Endodermal cell (in vitro differentiated cells): ENCODE measurements at regions not wholly inside any gene's neighbourhood (a gene's known extent, or its start where the extent isn't known, plus 50 kb on each side); places are given as distances from the start of the nearest gene placed in this dataset.

Experiments used
- DNase-seq: peaks from one replicate; pipeline ENCODE4 v3.0.0-alpha.2; 2017
- H3K27ac ChIP-seq: 2 replicates; pipeline ENCODE4 v1.5.1; 2013; ENCODE audit warnings: mild to moderate bottlenecking, low read depth, low read length, moderate library complexity
- H3K27me3 ChIP-seq: 2 replicates; pipeline ENCODE4 v1.6.1; 2013; ENCODE audit warnings: mild to moderate bottlenecking, low read length, moderate library complexity; ENCODE audit not compliant: insufficient read depth, control insufficient read depth, poor library complexity, severe bottlenecking
- H3K36me3 ChIP-seq: 2 replicates; pipeline ENCODE4 v1.7.0; 2013; ENCODE audit warnings: mild to moderate bottlenecking, low read length, moderate library complexity; ENCODE audit not compliant: control insufficient read depth, insufficient read depth
- H3K4me1 ChIP-seq: one replicate; pipeline ENCODE4 v1.7.0; 2013; ENCODE audit warnings: low read length; ENCODE audit not compliant: control insufficient read depth, insufficient read depth
- H3K4me3 ChIP-seq: 2 replicates; pipeline ENCODE4 v1.5.1; 2013; ENCODE audit warnings: mild to moderate bottlenecking, low read length, moderate library complexity
- H3K9ac ChIP-seq: 2 replicates; pipeline ENCODE4 v1.6.1; 2013; ENCODE audit warnings: mild to moderate bottlenecking, low read length, moderate library complexity; ENCODE audit not compliant: poor library complexity, severe bottlenecking; ENCODE audit errors: extremely low read depth
- H3K9me3 ChIP-seq: 2 replicates; pipeline ENCODE4 v1.6.1; 2013; ENCODE audit warnings: mild to moderate bottlenecking, low read length, moderate library complexity; ENCODE audit not compliant: control insufficient read depth
- H3K27ac Mint-ChIP-seq: 2 replicates; pipeline ENCODE4 v1.8.0; 2020; ENCODE audit warnings: mixed read lengths
- H3K27me3 Mint-ChIP-seq: 2 replicates; pipeline ENCODE4 v1.8.0; 2021; ENCODE audit warnings: mild to moderate bottlenecking, mixed read lengths; ENCODE audit not compliant: insufficient read depth
- H3K36me3 Mint-ChIP-seq: 2 replicates; pipeline ENCODE4 v1.8.0; 2020; ENCODE audit warnings: low read depth, mixed read lengths
- H3K4me1 Mint-ChIP-seq: 2 replicates; pipeline ENCODE4 v1.8.0; 2020; ENCODE audit warnings: mixed read lengths
- H3K4me3 Mint-ChIP-seq: 2 replicates; pipeline ENCODE4 v1.8.0; 2020; ENCODE audit warnings: mild to moderate bottlenecking, moderate library complexity, mixed read lengths
- H3K9me3 Mint-ChIP-seq: 2 replicates; pipeline ENCODE4 v1.8.0; 2020; ENCODE audit warnings: mild to moderate bottlenecking, mixed read lengths
- WGBS, 2 experiments: methylation state at CpG; one replicate each; pipeline versions ENCODE4 v1.1.5 to v1.1.7; 2013; ENCODE audit warnings: missing lambda C conversion rate in 2 of 2, mixed read lengths in 1 of 2; ENCODE audit not compliant: insufficient coverage in 1 of 2, insufficient read length in 1 of 2; 5-methylcytosine and 5-hydroxymethylcytosine counted together
- TF ChIP-seq, protein P1 (sequence below): fragments of 200-600 bp; sonication (generic); conservative IDR thresholded peaks from 2 replicates; pipeline ENCODE4 v1.5.0; 2021; ENCODE audit warnings: antibody characterized with exemption, mild to moderate bottlenecking

- peaks cover 7% of the 10 kb centered on the region for H3K4me1 Mint-ChIP-seq
- Histone ChIP-seq H3K27me3 (no peaks in the 10 kb centered on the region), H3K9me3 (no peaks in the 10 kb centered on the region), H3K36me3 (no peaks in the 10 kb centered on the region), H3K27ac (no peak overlapping the region), H3K4me3 (no peak overlapping the region), H3K9ac (no peak overlapping the region), H3K4me1 (no peaks in the 10 kb centered on the region)
- WGBS, 2 experiments: 67 to 71% methylated on average over 3 to 6 of the region's 7 CpGs
- TF ChIP-seq, protein P1, sequence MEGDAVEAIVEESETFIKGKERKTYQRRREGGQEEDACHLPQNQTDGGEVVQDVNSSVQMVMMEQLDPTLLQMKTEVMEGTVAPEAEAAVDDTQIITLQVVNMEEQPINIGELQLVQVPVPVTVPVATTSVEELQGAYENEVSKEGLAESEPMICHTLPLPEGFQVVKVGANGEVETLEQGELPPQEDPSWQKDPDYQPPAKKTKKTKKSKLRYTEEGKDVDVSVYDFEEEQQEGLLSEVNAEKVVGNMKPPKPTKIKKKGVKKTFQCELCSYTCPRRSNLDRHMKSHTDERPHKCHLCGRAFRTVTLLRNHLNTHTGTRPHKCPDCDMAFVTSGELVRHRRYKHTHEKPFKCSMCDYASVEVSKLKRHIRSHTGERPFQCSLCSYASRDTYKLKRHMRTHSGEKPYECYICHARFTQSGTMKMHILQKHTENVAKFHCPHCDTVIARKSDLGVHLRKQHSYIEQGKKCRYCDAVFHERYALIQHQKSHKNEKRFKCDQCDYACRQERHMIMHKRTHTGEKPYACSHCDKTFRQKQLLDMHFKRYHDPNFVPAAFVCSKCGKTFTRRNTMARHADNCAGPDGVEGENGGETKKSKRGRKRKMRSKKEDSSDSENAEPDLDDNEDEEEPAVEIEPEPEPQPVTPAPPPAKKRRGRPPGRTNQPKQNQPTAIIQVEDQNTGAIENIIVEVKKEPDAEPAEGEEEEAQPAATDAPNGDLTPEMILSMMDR: no peak
- no peak overlapping the region for H3K27ac Mint-ChIP-seq
- peak; percentile 70 for DNase-seq
- no peaks in the 10 kb centered on the region for H3K9me3 Mint-ChIP-seq
- H3K36me3 Mint-ChIP-seq: no peaks in the 10 kb centered on the region
- peaks cover 18% of the 10 kb centered on the region for H3K27me3 Mint-ChIP-seq
- H3K4me3 Mint-ChIP-seq: no peak overlapping the region
Observed at GRCh38 chr22:27391092-27391770, 410.3 kb downstream of the MN1 start.

DNA sequence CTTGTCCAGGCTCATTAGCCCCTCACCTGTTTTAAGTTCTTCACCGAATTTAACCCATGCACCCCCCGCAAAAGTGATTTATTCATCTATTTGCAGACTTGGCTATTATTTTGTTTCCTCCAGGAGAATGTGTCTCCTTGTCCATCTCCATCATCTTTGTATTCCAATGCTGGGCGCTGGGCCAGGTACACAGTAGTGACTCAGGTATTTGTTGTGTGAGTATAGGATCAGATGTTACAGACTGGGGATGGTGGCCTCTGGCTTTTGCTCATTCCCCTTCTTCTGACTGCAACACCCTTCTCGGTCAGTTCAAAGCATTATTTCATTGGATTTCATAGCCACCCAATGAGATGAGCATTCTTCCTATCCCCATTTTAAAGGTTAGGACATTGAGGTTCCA, 408.2 kb downstream of the MN1 start:
- Histone ChIP-seq H3K27me3 (no peaks in the 10 kb centered on the region), H3K4me3 (no peak overlapping the region), H3K4me1 (no peaks in the 10 kb centered on the region), H3K27ac (no peak overlapping the region), H3K9ac (no peak overlapping the region), H3K36me3 (no peaks in the 10 kb centered on the region), H3K9me3 (no peaks in the 10 kb centered on the region)
- DNase-seq: no peak
- H3K4me1 Mint-ChIP-seq: peaks cover 7% of the 10 kb centered on the region
- H3K9me3 Mint-ChIP-seq: no peaks in the 10 kb centered on the region
- no peaks in the 10 kb centered on the region for H3K36me3 Mint-ChIP-seq
- peaks cover 13% of the 10 kb centered on the region for H3K27me3 Mint-ChIP-seq
- WGBS, 2 experiments: 93 to 100% methylated on average over 3 to 4 of the region's 4 CpGs
- TF ChIP-seq, protein P1: no peak
- no peak overlapping the region for H3K27ac Mint-ChIP-seq
- no peak overlapping the region for H3K4me3 Mint-ChIP-seq

DNA sequence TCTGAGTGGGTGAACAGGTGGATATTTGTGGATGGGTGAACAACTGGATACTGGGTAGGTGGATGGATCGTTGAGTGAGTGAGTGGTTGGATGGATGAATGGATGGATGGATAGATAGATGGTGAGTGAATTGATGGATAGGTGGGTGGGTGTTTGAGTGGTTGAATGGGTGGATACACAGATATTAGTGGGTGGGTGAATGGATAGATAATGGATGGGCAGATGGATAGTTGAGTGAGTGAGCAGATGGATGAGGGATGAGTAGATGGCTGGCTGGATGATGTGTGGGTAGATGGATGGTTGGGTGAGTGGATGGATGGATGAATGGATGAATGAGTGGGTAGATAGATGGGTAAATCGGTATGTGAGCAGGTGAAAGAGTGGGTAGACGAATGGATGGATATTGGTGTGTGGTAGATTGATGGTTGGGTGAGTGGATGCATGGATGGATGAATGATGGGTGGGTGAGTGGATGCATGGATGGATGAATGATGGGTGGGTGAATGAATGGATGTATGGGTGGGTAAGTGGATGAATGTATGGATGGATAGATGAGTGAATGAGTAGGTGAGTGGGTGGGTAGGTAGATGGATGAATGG, 406.7 kb downstream of the MN1 start:
- no peak overlapping the region for H3K4me3 Mint-ChIP-seq
- no peak for DNase-seq
- Histone ChIP-seq H3K9me3 (no peaks in the 10 kb centered on the region), H3K4me3 (no peak overlapping the region), H3K9ac (no peak overlapping the region), H3K4me1 (no peaks in the 10 kb centered on the region), H3K27ac (no peak overlapping the region), H3K36me3 (no peaks in the 10 kb centered on the region), H3K27me3 (no peaks in the 10 kb centered on the region)
- no peaks in the 10 kb centered on the region for H3K9me3 Mint-ChIP-seq
- no peak overlapping the region for H3K27ac Mint-ChIP-seq
- peaks cover 7% of the 10 kb centered on the region for H3K4me1 Mint-ChIP-seq
- TF ChIP-seq, protein P1: no peak
- peaks cover 12% of the 10 kb centered on the region for H3K27me3 Mint-ChIP-seq
- WGBS, 2 experiments: 85 to 89% methylated on average over 3 of the region's 3 CpGs
- no peaks in the 10 kb centered on the region for H3K36me3 Mint-ChIP-seq
